ENCODE measurements at regions not wholly inside any gene's neighbourhood (a gene's known extent, or its start where the extent isn't known, plus 50 kb on each side); places are given as distances from the start of the nearest gene placed in this dataset.
A peak's percentile ranks its signal among the peaks of the same experiment; 100 is the strongest.

- TF ChIP-seq NFIC (IDR thresholded peaks at IDR 0.05; ENCODE audit: borderline replicate concordance) (no peak), TAF1 (IDR thresholded peaks at IDR 0.05; ENCODE audit: borderline replicate concordance, low read depth, low read length) (no peak), CTCF (IDR thresholded peaks at IDR 0.05) (no peak), REST (IDR thresholded peaks at IDR 0.05; ENCODE audit: low read depth, low read length) (no peak), RFX5 (IDR thresholded peaks at IDR 0.05; ENCODE audit: low read length) (no peak), EZH2phosphoT487 (IDR thresholded peaks at IDR 0.05; ENCODE audit: borderline replicate concordance, low read depth) (no peak), USF2 (IDR thresholded peaks at IDR 0.05; ENCODE audit: borderline replicate concordance, low read depth, low read length) (no peak), NRF1 (IDR thresholded peaks at IDR 0.05; ENCODE audit: low read depth, low read length) (no peak), FOSL2 (IDR thresholded peaks at IDR 0.05; ENCODE audit: borderline replicate concordance, low read depth) (no peak), POLR2AphosphoS5 (IDR thresholded peaks at IDR 0.05; ENCODE audit: low read depth, low read length) (no peak), CHD2 (IDR thresholded peaks at IDR 0.05; ENCODE audit: low read length, partially characterized antibody) (peak; percentile 59)
Measured at GRCh38 chr9:74330487-74331214, 166.5 kb upstream of the RORB start.

All from SK-N-SH (cell line).